Activated naive CD8-positive, alpha-beta T cell treated with anti-CD3 and anti-CD28 coated beads, Interleukin-2, amount 50 U/mL, for 24 hours (primary cell): ENCODE measurements at regions not wholly inside any gene's neighbourhood (a gene's known extent, or its start where the extent isn't known, plus 50 kb on each side); places are given as distances from the start of the nearest gene placed in this dataset.

Experiments used
- ATAC-seq: fragments of 150-1000 bp; cut with Tn5 transposase; one replicate; pipeline ENCODE4 v1.10.0; 2021
- DNase-seq: peaks from one replicate; pipeline ENCODE4 v3.0.0; 2021
- H3K27ac Mint-ChIP-seq: one replicate; pipeline ENCODE4 v1.8.0; 2021; ENCODE audit warnings: mild to moderate bottlenecking, mixed read lengths
- H3K27me3 Mint-ChIP-seq: one replicate; pipeline ENCODE4 v1.8.0; 2021; ENCODE audit warnings: mixed read lengths
- H3K36me3 Mint-ChIP-seq: one replicate; pipeline ENCODE4 v1.8.0; 2021; ENCODE audit warnings: low read depth, mixed read lengths
- H3K4me1 Mint-ChIP-seq: one replicate; pipeline ENCODE4 v1.8.0; 2021; ENCODE audit warnings: mixed read lengths
- H3K4me3 Mint-ChIP-seq: one replicate; pipeline ENCODE4 v1.8.0; 2021; ENCODE audit warnings: mild to moderate bottlenecking, moderate library complexity, mixed read lengths
- H3K9me3 Mint-ChIP-seq: one replicate; pipeline ENCODE4 v1.8.0; 2021; ENCODE audit warnings: mixed read lengths

DNA sequence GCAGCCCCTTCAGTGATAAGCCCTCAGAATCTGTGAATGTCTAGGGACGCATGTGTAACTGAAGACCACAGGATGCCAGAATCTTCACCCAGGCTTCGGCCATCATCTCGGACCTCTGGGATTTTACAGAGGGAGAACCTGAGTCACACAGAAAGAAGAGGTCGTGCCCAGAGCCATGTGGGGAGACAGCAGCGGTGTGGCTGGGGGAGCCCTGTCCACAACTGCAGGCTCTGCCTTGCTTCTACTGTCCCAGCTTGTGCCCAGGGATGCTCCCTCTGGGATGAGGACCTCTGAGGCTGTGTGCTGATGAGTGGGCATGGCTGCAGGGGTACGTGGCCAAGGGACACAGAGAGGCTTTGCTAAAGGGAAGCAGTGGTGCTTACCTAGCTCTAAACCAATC, 582.0 kb downstream of the TBC1D22A start:
- no peak for DNase-seq
- H3K4me3 Mint-ChIP-seq, result no peak overlapping the region
- H3K4me1 Mint-ChIP-seq, result no peaks in the 10 kb centered on the region
- H3K36me3 Mint-ChIP-seq, result no peaks in the 10 kb centered on the region
- no peak for ATAC-seq
- no peaks in the 10 kb centered on the region for H3K9me3 Mint-ChIP-seq
- H3K27ac Mint-ChIP-seq, result no peak overlapping the region
- H3K27me3 Mint-ChIP-seq, result peaks cover 4% of the 10 kb centered on the region

DNA sequence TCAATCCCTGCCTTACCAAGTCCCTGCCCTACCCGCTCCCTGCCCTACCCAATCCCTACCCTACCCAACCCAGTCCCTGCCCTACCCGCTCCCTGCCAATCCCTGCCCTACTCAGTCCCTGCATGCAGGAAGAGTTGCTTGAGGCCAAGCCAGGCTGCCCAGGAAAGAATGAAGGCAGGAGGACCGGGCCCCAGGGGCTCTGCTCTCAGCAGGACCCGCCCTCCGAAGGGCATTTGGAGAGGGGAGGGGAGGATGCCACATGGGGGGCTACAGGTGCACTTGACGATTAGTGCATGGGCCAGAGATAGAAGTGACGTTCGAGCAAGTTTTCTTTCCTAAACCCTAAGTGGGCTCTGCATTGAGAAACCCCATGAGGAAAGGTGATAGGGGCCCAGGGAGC, 581.2 kb downstream of the TBC1D22A start:
- H3K9me3 Mint-ChIP-seq, result no peaks in the 10 kb centered on the region

DNA sequence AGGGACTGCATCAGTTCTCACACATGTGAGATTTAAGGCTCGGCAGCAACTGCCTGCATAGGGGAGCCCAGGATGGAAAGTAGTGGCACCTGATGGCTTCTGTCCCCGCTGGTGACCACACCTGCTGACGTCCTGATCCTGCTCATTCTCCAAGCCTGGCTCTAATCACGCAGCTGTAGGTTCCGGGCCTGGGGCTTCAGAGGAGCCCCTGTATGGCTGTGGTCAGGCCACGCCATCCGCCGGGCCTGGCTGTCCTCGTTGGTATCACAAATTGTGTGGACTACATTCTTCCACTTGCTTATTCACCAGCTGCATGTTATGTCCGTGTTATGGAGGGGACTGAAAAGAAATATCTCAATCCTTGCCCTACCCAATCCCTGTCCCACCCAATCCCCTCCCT, 580.0 kb downstream of the TBC1D22A start:
- H3K4me3 Mint-ChIP-seq, result no peak overlapping the region
- no peak for ATAC-seq
- no peak for DNase-seq
- H3K27me3 Mint-ChIP-seq, result peaks cover 4% of the 10 kb centered on the region
- H3K27ac Mint-ChIP-seq, result no peak overlapping the region
- no peaks in the 10 kb centered on the region for H3K36me3 Mint-ChIP-seq
- H3K9me3 Mint-ChIP-seq, result no peaks in the 10 kb centered on the region
- H3K4me1 Mint-ChIP-seq, result no peaks in the 10 kb centered on the region

More for the DNA sequence above, 581.2 kb downstream of the TBC1D22A start:
- Mint-ChIP-seq H3K4me1 (no peaks in the 10 kb centered on the region), H3K36me3 (no peaks in the 10 kb centered on the region), H3K4me3 (no peak overlapping the region), H3K27me3 (peaks cover 4% of the 10 kb centered on the region), H3K27ac (no peak overlapping the region)
- DNase-seq, result no peak
- ATAC-seq, result no peak

DNA sequence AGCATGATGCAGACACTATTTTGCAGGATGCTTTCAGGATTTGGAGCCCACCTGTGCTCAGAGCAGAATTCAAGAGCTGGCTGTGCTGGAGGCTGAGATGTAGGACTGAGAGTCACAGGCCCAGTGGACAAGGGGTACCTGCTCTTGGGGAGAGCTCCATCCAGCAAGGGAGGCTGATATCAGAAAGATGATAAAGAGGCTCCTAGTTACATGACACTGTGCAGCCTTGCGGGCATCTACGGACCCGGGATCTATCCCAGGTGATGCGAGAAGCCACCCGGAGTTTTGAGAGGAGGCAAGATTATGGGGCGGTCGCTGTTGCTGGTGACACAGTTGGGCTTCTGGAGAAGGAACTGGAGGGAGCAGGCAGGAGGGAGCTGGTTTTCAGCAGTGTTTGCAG, 579.0 kb downstream of the TBC1D22A start:
- H3K4me1 Mint-ChIP-seq, result no peaks in the 10 kb centered on the region
- no peaks in the 10 kb centered on the region for H3K9me3 Mint-ChIP-seq
- H3K27me3 Mint-ChIP-seq, result peaks cover 4% of the 10 kb centered on the region
- no peaks in the 10 kb centered on the region for H3K36me3 Mint-ChIP-seq
- H3K27ac Mint-ChIP-seq, result no peak overlapping the region
- no peak for ATAC-seq
- DNase-seq, result no peak
- no peak overlapping the region for H3K4me3 Mint-ChIP-seq

DNA sequence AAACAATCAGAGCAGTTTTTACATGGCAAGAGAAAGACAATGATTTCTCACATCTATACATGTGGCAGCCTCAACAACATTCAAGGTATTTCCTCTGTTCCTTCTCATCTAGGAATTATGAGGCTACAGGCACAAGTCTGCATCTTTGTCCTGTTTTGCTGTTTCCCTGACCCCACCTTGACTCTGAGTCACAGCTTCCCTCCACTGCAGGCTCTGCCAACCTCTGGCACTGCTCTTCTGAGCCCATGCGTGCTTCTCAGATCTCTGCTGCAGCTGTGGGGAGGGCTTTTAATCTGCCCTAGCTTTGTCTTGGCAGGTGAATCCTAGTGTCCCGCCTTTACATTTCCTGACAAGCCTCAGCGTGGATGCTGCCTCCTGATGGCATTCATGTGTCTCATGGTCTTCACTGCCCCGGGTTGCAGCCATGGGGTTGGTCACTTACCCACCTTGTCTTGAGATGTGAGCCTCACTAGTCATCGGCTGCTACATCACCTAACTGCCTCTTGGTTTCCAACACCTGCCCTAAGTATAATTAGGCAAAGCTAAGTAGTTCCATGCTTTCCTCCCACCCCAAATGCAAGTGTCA, 578.5 kb downstream of the TBC1D22A start:
- H3K9me3 Mint-ChIP-seq, result peaks cover 4% of the 10 kb centered on the region
- no peak for ATAC-seq
- peaks cover 7% of the 10 kb centered on the region for H3K27me3 Mint-ChIP-seq
- H3K27ac Mint-ChIP-seq, result no peak overlapping the region
- H3K4me1 Mint-ChIP-seq, result no peaks in the 10 kb centered on the region
- DNase-seq, result no peak
- H3K36me3 Mint-ChIP-seq, result peaks cover 1% of the 10 kb centered on the region
- H3K4me3 Mint-ChIP-seq, result no peak overlapping the region

DNA sequence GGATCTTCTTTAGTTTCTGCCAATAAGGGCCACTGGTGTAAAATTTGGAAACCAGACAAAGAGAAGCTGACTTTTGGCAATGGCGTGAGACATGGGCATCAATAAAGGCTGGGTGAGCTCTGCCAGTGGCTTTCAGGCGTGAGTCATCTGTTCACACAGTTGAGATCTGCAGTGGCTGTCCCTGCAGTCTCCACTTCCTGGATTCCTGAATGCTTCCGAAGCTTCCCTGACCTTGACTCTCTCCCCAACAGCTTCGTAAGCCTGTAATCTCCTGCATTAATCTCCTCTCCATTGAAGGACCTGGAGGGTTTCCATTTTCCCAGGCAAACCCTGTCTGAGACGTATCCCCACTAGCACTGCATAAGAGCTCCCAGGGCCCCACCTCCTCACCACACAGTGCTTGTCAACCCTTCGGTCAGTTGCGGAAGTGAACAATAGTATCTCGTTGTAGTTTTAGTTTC, 574.7 kb downstream of the TBC1D22A start:
- peaks cover 7% of the 10 kb centered on the region for H3K9me3 Mint-ChIP-seq

DNA sequence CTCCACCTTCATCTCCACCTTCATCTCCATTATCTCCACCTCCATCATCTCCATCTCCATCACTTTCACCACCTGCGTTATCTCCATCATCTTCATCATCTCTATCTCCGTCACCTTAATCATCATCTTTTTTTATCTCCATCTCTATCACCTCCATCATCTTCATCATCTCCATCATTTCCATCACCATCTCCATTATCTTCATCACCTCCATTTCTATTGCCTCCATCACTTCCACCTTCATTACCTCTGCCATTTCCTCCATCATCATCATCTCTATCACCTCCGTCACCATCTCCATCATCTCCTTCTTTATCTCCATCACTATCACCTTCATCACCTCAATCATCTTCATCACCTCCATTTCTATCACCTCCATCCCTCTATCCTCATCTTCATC, 573.5 kb downstream of the TBC1D22A start:
- Mint-ChIP-seq H3K4me1 (no peaks in the 10 kb centered on the region), H3K9me3 (peaks cover 7% of the 10 kb centered on the region), H3K27me3 (peaks cover 6% of the 10 kb centered on the region), H3K4me3 (no peak overlapping the region), H3K36me3 (peaks cover 1% of the 10 kb centered on the region), H3K27ac (no peak overlapping the region)
- ATAC-seq, result no peak
- DNase-seq, result no peak

More for the DNA sequence above, 574.7 kb downstream of the TBC1D22A start:
- Mint-ChIP-seq H3K27me3 (peaks cover 8% of the 10 kb centered on the region), H3K4me1 (no peaks in the 10 kb centered on the region), H3K27ac (no peak overlapping the region), H3K4me3 (no peak overlapping the region), H3K36me3 (peaks cover 1% of the 10 kb centered on the region)
- no peak for DNase-seq
- ATAC-seq, result no peak

DNA sequence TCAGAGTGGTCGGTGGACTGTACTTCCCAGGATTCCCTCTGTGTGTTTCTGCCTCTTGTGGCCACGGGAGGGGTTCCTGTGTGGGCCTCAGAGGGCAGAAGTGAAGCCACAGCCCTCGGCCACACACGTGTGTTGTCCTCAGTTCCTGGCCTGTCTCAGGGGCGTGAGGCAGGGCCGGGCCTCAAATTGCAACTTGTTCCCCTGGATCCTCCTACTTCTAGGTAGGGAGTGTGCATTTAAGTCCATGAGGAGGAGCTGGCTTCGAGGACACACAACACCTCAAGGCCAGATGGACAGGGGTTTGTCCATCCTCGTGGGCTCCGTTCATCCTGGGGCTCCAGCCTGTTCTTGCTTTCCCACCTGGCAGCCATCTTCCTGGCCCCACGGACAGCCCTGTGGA, 573.0 kb downstream of the TBC1D22A start:
- peaks cover 7% of the 10 kb centered on the region for H3K9me3 Mint-ChIP-seq
- no peak for DNase-seq
- H3K27me3 Mint-ChIP-seq, result peaks cover 6% of the 10 kb centered on the region
- ATAC-seq, result no peak
- no peak overlapping the region for H3K27ac Mint-ChIP-seq
- H3K4me1 Mint-ChIP-seq, result no peaks in the 10 kb centered on the region
- peaks cover 1% of the 10 kb centered on the region for H3K36me3 Mint-ChIP-seq
- H3K4me3 Mint-ChIP-seq, result no peak overlapping the region

DNA sequence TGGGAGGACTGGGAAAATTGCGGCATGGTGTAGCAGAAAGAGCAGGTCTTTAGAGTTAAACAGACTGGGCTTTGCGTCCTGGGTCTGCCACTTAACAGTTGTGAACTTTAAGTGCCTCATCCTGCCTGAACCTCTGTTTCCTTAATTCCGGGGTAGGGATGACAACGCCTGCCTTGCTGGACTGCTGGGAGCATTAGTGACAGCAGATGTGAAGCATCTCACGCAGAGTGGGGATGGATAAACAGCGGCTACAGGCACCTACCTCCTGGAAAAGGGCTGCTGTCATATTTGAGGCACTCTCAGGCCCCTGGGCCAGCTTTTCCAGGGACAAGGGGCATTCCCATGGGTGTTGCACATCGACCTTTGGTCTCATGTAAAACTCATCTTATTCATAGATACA, 572.2 kb downstream of the TBC1D22A start:
- no peak overlapping the region for H3K27ac Mint-ChIP-seq
- H3K4me3 Mint-ChIP-seq, result no peak overlapping the region
- H3K4me1 Mint-ChIP-seq, result no peaks in the 10 kb centered on the region
- peaks cover 7% of the 10 kb centered on the region for H3K9me3 Mint-ChIP-seq
- H3K27me3 Mint-ChIP-seq, result peaks cover 5% of the 10 kb centered on the region
- peaks cover 1% of the 10 kb centered on the region for H3K36me3 Mint-ChIP-seq
- DNase-seq (no peak), ATAC-seq (no peak)

DNA sequence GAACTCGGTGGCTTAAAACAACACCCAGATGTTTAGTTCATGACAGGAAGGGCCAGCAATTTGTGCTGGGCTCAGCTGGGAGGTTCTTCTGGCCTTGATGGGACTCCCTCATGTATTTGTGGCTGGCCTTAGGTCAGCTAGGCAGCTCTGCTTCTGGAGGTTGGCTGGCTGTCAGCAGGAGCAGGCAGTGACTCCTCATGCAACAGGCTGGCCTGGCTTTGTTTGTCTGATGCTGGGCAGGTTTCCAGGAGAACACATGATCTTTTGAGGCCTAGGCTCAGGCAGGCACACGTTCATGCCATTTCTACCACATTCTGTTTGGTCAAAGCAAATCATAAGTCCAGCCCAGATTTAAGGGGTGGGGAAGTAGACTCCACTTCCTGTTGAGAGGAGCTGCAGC, 571.2 kb downstream of the TBC1D22A start:
- ATAC-seq, result no peak

DNA sequence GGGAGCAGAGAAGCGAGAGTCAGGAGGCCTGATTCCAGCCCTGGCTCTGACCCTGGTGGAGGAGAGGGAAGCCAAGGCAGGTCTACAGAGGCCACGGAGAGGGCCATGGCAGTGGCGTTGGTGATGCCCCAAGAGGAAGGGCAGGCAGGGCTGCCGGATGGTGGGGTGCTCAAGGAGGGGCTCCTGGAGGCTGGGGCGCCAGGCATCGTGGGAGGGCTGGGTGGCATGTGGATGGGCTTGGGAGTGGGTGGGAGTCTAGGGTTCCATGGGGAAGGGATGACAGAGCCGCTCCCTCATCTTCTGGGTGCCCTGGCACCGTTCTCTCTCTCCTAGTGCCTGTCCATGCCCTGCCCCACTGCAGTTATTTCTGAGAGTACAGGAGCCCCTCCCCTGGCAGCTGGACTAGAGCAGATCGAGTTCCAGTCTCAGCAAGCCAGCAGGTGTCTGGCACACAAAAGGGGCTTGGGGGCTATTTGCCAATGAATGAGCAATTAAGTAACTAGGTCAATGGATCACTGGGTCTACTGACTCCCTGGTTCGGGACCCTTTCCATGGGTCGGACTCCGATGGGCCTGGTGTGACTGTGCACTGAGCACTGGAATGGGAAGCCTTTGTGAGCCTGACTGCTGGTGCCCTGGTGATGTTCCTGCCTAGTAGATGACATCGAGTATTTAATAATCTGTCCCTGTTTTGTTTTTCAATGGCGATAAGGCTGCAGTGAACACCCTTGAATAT, 570.0 kb downstream of the TBC1D22A start:
- Mint-ChIP-seq H3K27me3 (peaks cover 5% of the 10 kb centered on the region), H3K9me3 (peaks cover 7% of the 10 kb centered on the region), H3K4me3 (no peak overlapping the region), H3K4me1 (no peaks in the 10 kb centered on the region), H3K27ac (no peak overlapping the region), H3K36me3 (peaks cover 1% of the 10 kb centered on the region)
- ATAC-seq (no peak), DNase-seq (no peak)

More for the DNA sequence above, 571.2 kb downstream of the TBC1D22A start:
- Mint-ChIP-seq H3K4me1 (no peaks in the 10 kb centered on the region), H3K4me3 (no peak overlapping the region), H3K9me3 (peaks cover 7% of the 10 kb centered on the region), H3K27me3 (peaks cover 5% of the 10 kb centered on the region), H3K36me3 (peaks cover 1% of the 10 kb centered on the region), H3K27ac (no peak overlapping the region)
- no peak for DNase-seq

DNA sequence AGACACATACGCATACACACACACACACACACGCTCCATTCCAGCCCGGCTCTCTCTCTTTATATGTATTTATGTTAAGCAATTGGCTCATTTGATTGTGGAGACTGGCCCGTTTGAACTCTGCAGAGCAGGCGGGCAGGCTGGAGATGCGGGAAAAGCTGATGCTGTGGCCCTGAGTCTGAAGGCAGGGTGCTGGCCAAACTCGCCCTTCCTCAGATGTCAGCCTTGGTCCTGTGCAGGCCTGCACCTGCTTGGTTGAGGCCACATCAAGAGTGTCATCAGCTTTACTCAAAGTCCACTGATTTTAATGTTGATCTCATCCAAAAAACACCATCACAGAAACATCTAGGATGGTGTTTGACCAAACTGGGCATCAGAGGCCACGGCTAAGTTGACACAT, 569.3 kb downstream of the TBC1D22A start:
- no peak for DNase-seq
- H3K9me3 Mint-ChIP-seq, result peaks cover 7% of the 10 kb centered on the region
- no peak for ATAC-seq
- peaks cover 1% of the 10 kb centered on the region for H3K36me3 Mint-ChIP-seq
- peaks cover 5% of the 10 kb centered on the region for H3K27me3 Mint-ChIP-seq
- no peaks in the 10 kb centered on the region for H3K4me1 Mint-ChIP-seq
- H3K27ac Mint-ChIP-seq, result no peak overlapping the region
- H3K4me3 Mint-ChIP-seq, result no peak overlapping the region

DNA sequence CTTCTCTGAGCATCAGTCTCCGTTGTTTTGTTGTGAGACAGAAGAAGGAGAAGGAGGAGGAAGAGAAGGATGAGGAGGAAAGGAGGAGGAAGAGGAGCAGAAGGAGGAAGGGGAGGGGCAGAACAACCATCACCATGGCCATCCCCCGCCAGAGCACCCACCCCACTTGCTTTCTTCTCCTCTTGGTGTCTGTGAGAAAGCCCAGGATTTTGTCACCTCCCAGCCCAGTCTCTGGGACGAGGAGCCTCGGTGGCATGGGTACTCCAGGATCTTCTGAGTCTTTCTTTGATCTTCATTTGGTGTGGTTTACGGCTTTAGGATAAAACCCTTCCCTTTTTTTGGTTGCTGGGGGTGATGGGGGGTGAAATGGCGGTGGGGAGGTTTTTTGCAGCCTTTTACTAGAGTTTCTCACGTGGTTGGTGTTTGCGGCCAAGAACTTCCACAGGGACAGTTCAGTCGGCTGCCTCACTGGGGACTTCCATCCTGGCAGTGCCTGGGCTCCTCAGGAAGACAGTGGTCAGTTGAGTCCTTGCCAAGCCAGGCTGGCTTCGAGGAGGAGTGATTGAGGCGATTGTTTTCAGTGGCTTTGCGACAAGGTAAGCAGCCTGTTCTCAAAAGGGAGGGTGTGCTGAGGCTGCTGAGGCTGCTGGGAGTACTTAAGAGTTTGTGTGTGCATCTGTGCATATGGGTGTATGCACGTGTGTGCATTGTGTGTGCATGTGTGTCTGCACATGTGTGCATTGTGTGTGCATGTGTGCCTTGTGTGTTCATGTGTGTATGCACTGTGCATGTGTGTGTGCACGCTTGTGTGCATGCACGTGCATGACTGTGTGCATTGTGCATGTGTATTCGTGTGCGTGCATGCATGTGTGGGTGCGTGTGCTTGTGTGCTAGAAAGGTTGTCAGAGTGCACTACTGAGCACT, 567.5 kb downstream of the TBC1D22A start:
- Mint-ChIP-seq H3K27me3 (peaks cover 2% of the 10 kb centered on the region), H3K4me1 (no peaks in the 10 kb centered on the region), H3K4me3 (no peak overlapping the region), H3K27ac (no peak overlapping the region), H3K9me3 (no peaks in the 10 kb centered on the region), H3K36me3 (no peaks in the 10 kb centered on the region)
- ATAC-seq (no peak), DNase-seq (no peak)

DNA sequence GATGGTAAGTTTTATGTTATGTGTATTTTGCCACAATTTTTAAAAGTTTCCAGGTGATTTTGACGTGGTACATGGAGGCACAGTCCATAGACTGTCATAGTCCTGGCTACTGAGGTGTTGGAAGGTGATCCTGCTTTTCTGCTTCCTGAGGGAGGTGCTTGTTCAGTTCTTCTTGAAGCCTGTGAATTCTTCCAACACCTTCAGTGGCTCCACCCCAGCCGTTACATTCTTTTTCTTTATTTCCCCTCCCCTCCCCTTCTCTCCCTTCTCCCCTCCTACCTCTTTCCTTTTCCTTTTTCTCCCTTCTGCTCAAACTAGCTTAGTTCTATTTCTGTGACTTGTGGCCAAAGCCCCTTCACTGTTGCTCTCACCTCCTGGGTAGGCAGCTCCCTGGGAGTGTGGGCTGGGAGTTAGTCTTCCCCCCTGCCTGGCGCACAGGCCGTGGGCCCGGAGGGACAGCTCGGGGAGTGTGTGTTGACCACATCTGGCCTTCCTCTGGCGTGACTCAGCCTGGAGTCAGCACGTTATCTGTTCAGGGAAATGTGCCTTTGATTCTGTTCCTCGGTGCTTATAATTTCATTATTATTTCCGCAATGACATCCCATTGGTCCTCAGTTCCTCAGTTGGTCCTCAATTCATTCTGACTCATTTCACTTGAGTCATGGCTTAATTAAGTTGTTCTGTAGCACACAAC, 566.2 kb downstream of the TBC1D22A start:
- ATAC-seq (no peak), DNase-seq (no peak)
- no peaks in the 10 kb centered on the region for H3K9me3 Mint-ChIP-seq
- no peaks in the 10 kb centered on the region for H3K4me1 Mint-ChIP-seq
- no peak overlapping the region for H3K4me3 Mint-ChIP-seq
- H3K27ac Mint-ChIP-seq, result no peak overlapping the region
- H3K27me3 Mint-ChIP-seq, result peaks cover 2% of the 10 kb centered on the region
- H3K36me3 Mint-ChIP-seq, result no peaks in the 10 kb centered on the region
